B cell (primary cell): ENCODE measurements at regions not wholly inside any gene's neighbourhood (a gene's known extent, or its start where the extent isn't known, plus 50 kb on each side); places are given as distances from the start of the nearest gene placed in this dataset.

Experiments
- ATAC-seq: fragments of 200-7000 bp; cut with Tn5 transposase; one replicate; pipeline ENCODE4 v1.10.0; 2021; ENCODE audit warnings: low read depth, mild to moderate bottlenecking, moderate number of reproducible peaks, moderate library complexity
- CTCF ChIA-PET: fragments of 350-600 bp; sonication (Branson Sonifier 250); formaldehyde crosslinking; loops from one replicate; lab custom pipeline; 2021; ENCODE audit warnings: antibody characterized with exemption, inconsistent platforms; lab: Charles Lee
- POLR2A ChIA-PET: fragments of 350-600 bp; sonication (Branson Sonifier 250); formaldehyde crosslinking; loops from one replicate; lab custom pipeline; 2021; ENCODE audit warnings: antibody characterized with exemption; lab: Charles Lee
- DNase-seq: peaks from one replicate; pipeline ENCODE4 v3.0.0; 2013
- H2AFZ ChIP-seq: 2 replicates; pipeline ENCODE4 v1.6.1; 2012; ENCODE audit warnings: mild to moderate bottlenecking, low read depth, low read length; ENCODE audit not compliant: insufficient read depth, poor library complexity, severe bottlenecking
- H3K27ac ChIP-seq, 2 donors: 1 replicate in 1 of 2; 2 replicates in 1 of 2; pipeline ENCODE4 v1.5.1; 2012 to 2013; ENCODE audit warnings: low read length in 2 of 2, mild to moderate bottlenecking in 2 of 2, moderate library complexity in 1 of 2
- H3K27me3 ChIP-seq, 4 experiments: fragments of 200-600 bp in 1 of 4; sonication (generic) in 1 of 4; replicated peaks in 1 of 4; 1 replicate in 2 of 4; 2 replicates in 2 of 4; pipeline versions ENCODE4 v1.6.1 to v1.7.0; 2013 to 2016; ENCODE audit warnings: low read length in 3 of 4, mild to moderate bottlenecking in 2 of 4, mixed read lengths in 1 of 4, moderate library complexity in 1 of 4; ENCODE audit not compliant: insufficient read depth in 4 of 4, control insufficient read depth in 3 of 4; ENCODE audit errors: control extremely low read depth in 1 of 4
- H3K36me3 ChIP-seq, 2 experiments: replicated peaks in 1 of 2; 1 replicate in 1 of 2; 2 replicates in 1 of 2; pipeline versions ENCODE4 v1.6.1 to v1.7.1; 2013; ENCODE audit warnings: low read length in 1 of 2; ENCODE audit not compliant: insufficient read depth in 2 of 2, control insufficient read depth in 1 of 2; ENCODE audit errors: control extremely low read depth in 1 of 2, extremely low read depth in 1 of 2
- H3K4me1 ChIP-seq, 2 donors: fragments of 200-600 bp in 1 of 2; sonication (generic) in 1 of 2; 1 replicate in 1 of 2; 2 replicates in 1 of 2; pipeline versions ENCODE4 v1.5.1 to v1.6.1; 2013 to 2017; ENCODE audit warnings: low read length in 2 of 2; ENCODE audit not compliant: control insufficient read depth in 2 of 2, insufficient read depth in 2 of 2
- H3K4me2 ChIP-seq: replicated peaks from 2 replicates; pipeline ENCODE3; 2012; ENCODE audit warnings: mild to moderate bottlenecking, low read depth, low read length; ENCODE audit not compliant: poor library complexity, severe bottlenecking
- H3K4me3 ChIP-seq, 5 experiments: fragments of 200-600 bp in 1 of 5; sonication (generic) in 1 of 5; 1 replicate in 3 of 5; 2 replicates in 2 of 5; pipeline versions ENCODE4 v1.5.1 to v1.7.0; 2011 to 2016; ENCODE audit warnings: low read length in 4 of 5, mild to moderate bottlenecking in 4 of 5, low read depth in 2 of 5, control low read depth in 1 of 5, moderate library complexity in 1 of 5; ENCODE audit not compliant: insufficient read depth in 1 of 5; ENCODE audit errors: control extremely low read depth in 1 of 5, extremely low read depth in 1 of 5
- H3K79me2 ChIP-seq: fragments of 200-600 bp; sonication (generic); one replicate; pipeline ENCODE4 v1.6.0; 2016; ENCODE audit warnings: low read length; ENCODE audit not compliant: control insufficient read depth, insufficient read depth
- H3K9ac ChIP-seq: fragments of 200-600 bp; sonication (generic); 2 replicates; pipeline ENCODE4 v1.6.1; 2017; ENCODE audit warnings: mild to moderate bottlenecking, low read length, moderate library complexity
- H3K9me3 ChIP-seq, 3 donors: one replicate each; pipeline versions ENCODE4 v1.6.1 to v1.7.1; 2013; ENCODE audit warnings: low read length in 2 of 3; ENCODE audit not compliant: control insufficient read depth in 2 of 3, insufficient read depth in 1 of 3; ENCODE audit errors: control extremely low read depth in 1 of 3
- H4K20me1 ChIP-seq: 2 replicates; pipeline ENCODE4 v1.6.0; 2012; ENCODE audit warnings: mild to moderate bottlenecking, low read length; ENCODE audit not compliant: insufficient read depth, control insufficient read depth, poor library complexity, severe bottlenecking
- H3K27ac Mint-ChIP-seq: one replicate; pipeline ENCODE4 v1.8.0; 2021; ENCODE audit warnings: mixed read lengths
- H3K27me3 Mint-ChIP-seq: one replicate; pipeline ENCODE4 v1.8.0; 2021; ENCODE audit warnings: mixed read lengths
- H3K4me1 Mint-ChIP-seq: one replicate; pipeline ENCODE4 v1.8.0; 2021; ENCODE audit warnings: mixed read lengths
- H3K4me3 Mint-ChIP-seq: one replicate; pipeline ENCODE4 v1.8.0; 2021; ENCODE audit warnings: mixed read lengths
- H3K9me3 Mint-ChIP-seq: one replicate; pipeline ENCODE4 v1.8.0; 2022; ENCODE audit warnings: mixed read lengths; ENCODE audit not compliant: insufficient read depth
- CTCF ChIP-seq: fragments of 200-600 bp; IDR thresholded peaks from one replicate; pipeline ENCODE4 v1.8.0; 2022; ENCODE audit warnings: antibody characterized with exemption, mild to moderate bottlenecking
- EZH2 ChIP-seq: IDR thresholded peaks from 2 replicates; pipeline ENCODE4 v1.6.1; 2012; ENCODE audit warnings: borderline replicate concordance, low read depth, mild to moderate bottlenecking, moderate library complexity, low read length; ENCODE audit not compliant: insufficient read depth, poor library complexity, severe bottlenecking
- WGBS: methylation state at CpG from one replicate; pipeline ENCODE4 v1.1.5; 2013; ENCODE audit warnings: missing lambda C conversion rate; ENCODE audit not compliant: insufficient coverage; 5-methylcytosine and 5-hydroxymethylcytosine counted together
- intact Hi-C: fragments of 100-400 bp; cut with micrococcal nuclease; formaldehyde crosslinking; loops from one replicate; pipeline ENCODE4 v1.10.0; 2022

DNA sequence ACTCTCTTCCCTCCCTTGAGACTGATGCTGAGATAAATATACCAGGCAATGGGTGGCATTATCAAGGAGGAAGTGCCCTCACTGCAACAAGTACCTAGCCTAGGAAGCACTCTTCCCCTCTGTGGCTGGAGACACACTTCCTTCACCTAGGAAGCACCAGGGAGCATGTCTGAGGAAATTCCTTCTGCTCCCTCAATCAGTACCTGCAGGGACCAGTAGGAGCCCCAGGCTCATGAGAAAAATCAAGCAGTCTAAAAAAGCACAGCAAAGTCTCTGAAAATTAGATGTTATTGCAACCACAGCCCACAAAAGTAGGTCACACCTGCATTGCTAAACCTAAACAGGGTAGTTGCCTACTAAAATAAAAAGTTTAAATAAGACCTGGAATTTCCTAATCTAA lies 78.2 kb upstream of the TRPM1 start:
- DNase-seq: no peak
- Mint-ChIP-seq H3K4me1 (peaks cover 2% of the 10 kb centered on the region), H3K4me3 (no peak overlapping the region), H3K27me3 (peaks cover 7% of the 10 kb centered on the region), H3K27ac (peak overlapping the region; percentile 7), H3K9me3 (peaks cover 5% of the 10 kb centered on the region)
- Histone ChIP-seq H3K36me3 (no peaks in the 10 kb centered on the region), H3K4me3 (no peak overlapping the region), H3K4me1 (no peaks in the 10 kb centered on the region), H3K27ac (no peak overlapping the region), H3K27me3 (no peaks in the 10 kb centered on the region), H3K9me3 (peaks cover 0 to 25% (median 10%) of the 10 kb centered on the region in 3 donors), H3K79me2 (no peaks in the 10 kb centered on the region), H3K4me2 (no peak overlapping the region), H2AFZ (no peak overlapping the region), H4K20me1 (no peaks in the 10 kb centered on the region), H3K9ac (no peak overlapping the region)
- intact Hi-C loops: no loop called here
- ATAC-seq: no peak
- TF ChIP-seq CTCF (no peak), EZH2 (no peak)
- POLR2A ChIA-PET: no interaction called here
- CTCF ChIA-PET: no interaction called here

DNA sequence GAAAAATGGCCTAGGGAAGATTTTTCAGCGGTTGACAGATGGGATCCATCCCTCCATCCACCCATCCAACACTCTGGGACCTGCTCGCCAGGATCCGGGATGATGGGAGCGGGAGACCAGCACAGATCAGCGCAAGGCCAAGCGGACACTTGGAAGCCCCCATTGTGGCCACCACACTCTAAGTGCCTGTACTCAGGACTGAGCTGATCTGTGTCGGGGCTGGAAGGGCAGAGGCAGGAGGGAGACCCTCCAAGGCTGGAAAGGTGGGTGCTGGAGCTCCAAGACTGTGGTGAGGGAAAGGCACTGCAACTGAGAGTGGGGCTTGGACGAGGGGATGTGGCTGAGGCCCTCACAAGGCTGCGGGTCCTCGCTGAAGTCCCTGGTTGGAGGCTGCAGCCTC lies 91.8 kb upstream of the TRPM1 start:
- TF ChIP-seq CTCF (no peak), EZH2 (no peak)

More for the DNA sequence above, 91.8 kb upstream of the TRPM1 start:
- ChIA-PET CTCF (no interaction called here), POLR2A (no interaction called here)
- Mint-ChIP-seq H3K27ac (no peak overlapping the region), H3K27me3 (peaks cover 7% of the 10 kb centered on the region), H3K4me3 (no peak overlapping the region), H3K4me1 (peaks cover 2% of the 10 kb centered on the region), H3K9me3 (peaks cover 7% of the 10 kb centered on the region)
- WGBS: 100% methylated on average over 8 of the region's 10 CpGs
- Histone ChIP-seq H3K4me2 (no peak overlapping the region), H3K4me3 (no peak overlapping the region), H4K20me1 (no peaks in the 10 kb centered on the region), H3K27ac (no peak overlapping the region), H3K27me3 (peaks cover 0 to 4% (median 0%) of the 10 kb centered on the region in 4 experiments), H2AFZ (no peak overlapping the region), H3K9me3 (peaks cover 9 to 15% (median 15%) of the 10 kb centered on the region in 3 donors), H3K79me2 (no peaks in the 10 kb centered on the region), H3K36me3 (no peaks in the 10 kb centered on the region), H3K9ac (no peak overlapping the region), H3K4me1 (no peaks in the 10 kb centered on the region)
- ATAC-seq: no peak
- DNase-seq: no peak
- intact Hi-C loops: no loop called here
